IMR-90 (cell line): ENCODE measurements at regions not wholly inside any gene's neighbourhood (a gene's known extent, or its start where the extent isn't known, plus 50 kb on each side); places are given as distances from the start of the nearest gene placed in this dataset.

Experiments
- ATAC-seq: fragments of 200-7000 bp; cut with Tn5 transposase; 2 replicates; pipeline ENCODE4 v1.9.1; 2020; ENCODE audit warnings: low read depth, mild to moderate bottlenecking, moderate library complexity
- BruUV-seq: library from RNA; stranded (reverse); fragments of 400-500 nt; replicated peaks from 2 replicates; lab custom pipeline; 2021; lab: Mats Ljungman, UMichigan
- CTCF ChIA-PET: fragments of 300-600 bp; formaldehyde crosslinking; extraction: SDS; loops from one replicate; lab custom pipeline; 2021; ENCODE audit warnings: antibody characterized with exemption; lab: Yijun Ruan, JAX
- POLR2A ChIA-PET: fragments of 300-600 bp; sonication (Branson Sonifier 250); formaldehyde crosslinking; loops from one replicate; lab custom pipeline; 2022; ENCODE audit warnings: antibody characterized with exemption; ENCODE audit not compliant: unreplicated experiment; lab: Charles Lee
- DNase-seq: peaks from one replicate; pipeline ENCODE4 v3.0.0; 2013
- H2AFZ ChIP-seq: replicated peaks from 2 replicates; pipeline ENCODE3; 2013; ENCODE audit warnings: low read length, mild to moderate bottlenecking; ENCODE audit not compliant: poor library complexity
- H2AK5ac ChIP-seq: 2 replicates; pipeline ENCODE4 v1.6.1; 2013; ENCODE audit warnings: low read depth, low read length, inconsistent platforms
- H2AK9ac ChIP-seq: replicated peaks from 2 replicates; pipeline ENCODE3; 2013; ENCODE audit warnings: mild to moderate bottlenecking, low read depth, low read length, moderate library complexity; ENCODE audit not compliant: poor library complexity
- H2BK120ac ChIP-seq: 2 replicates; pipeline ENCODE4 v1.6.1; 2013; ENCODE audit warnings: low read depth, low read length, inconsistent platforms
- H2BK15ac ChIP-seq: 3 replicates; pipeline ENCODE4 v1.6.1; 2013; ENCODE audit warnings: low read depth, low read length, inconsistent platforms
- H2BK20ac ChIP-seq: 2 replicates; pipeline ENCODE4 v1.6.1; 2013; ENCODE audit warnings: low read depth, mild to moderate bottlenecking, inconsistent platforms, low read length, moderate library complexity
- H2BK5ac ChIP-seq: 2 replicates; pipeline ENCODE4 v1.6.1; 2013; ENCODE audit warnings: mild to moderate bottlenecking, low read depth, low read length, inconsistent platforms; ENCODE audit not compliant: poor library complexity, severe bottlenecking
- H3K14ac ChIP-seq: replicated peaks from 2 replicates; pipeline ENCODE4 v1.6.1; 2013; ENCODE audit warnings: low read depth, low read length, inconsistent platforms
- H3K18ac ChIP-seq: 2 replicates; pipeline ENCODE4 v1.6.1; 2013; ENCODE audit warnings: low read depth, low read length, control low read depth
- H3K23ac ChIP-seq: 2 replicates; pipeline ENCODE4 v1.6.1; 2013; ENCODE audit warnings: low read depth, low read length, inconsistent platforms
- H3K27ac ChIP-seq: 2 replicates; pipeline ENCODE4 v1.5.1; 2013; ENCODE audit warnings: mild to moderate bottlenecking, control low read depth, low read length; ENCODE audit not compliant: insufficient read depth
- H3K27me3 ChIP-seq: 2 replicates; pipeline ENCODE4 v1.6.1; 2013; ENCODE audit warnings: low read length; ENCODE audit not compliant: control insufficient read depth, insufficient read depth
- H3K36me3 ChIP-seq: 2 replicates; pipeline ENCODE4 v1.6.1; 2013; ENCODE audit warnings: low read length, mixed read lengths; ENCODE audit not compliant: control insufficient read depth, insufficient read depth
- H3K4ac ChIP-seq: 2 replicates; pipeline ENCODE4 v1.6.1; 2013; ENCODE audit warnings: low read depth, low read length, inconsistent platforms
- H3K4me1 ChIP-seq: 2 replicates; pipeline ENCODE4 v1.6.1; 2013; ENCODE audit warnings: low read length, mixed read lengths; ENCODE audit not compliant: control insufficient read depth, insufficient read depth
- H3K4me2 ChIP-seq: 2 replicates; pipeline ENCODE4 v1.6.1; 2013; ENCODE audit warnings: low read depth, mild to moderate bottlenecking, control low read depth, low read length, moderate library complexity
- H3K4me3 ChIP-seq: 2 replicates; pipeline ENCODE4 v1.5.1; 2013; ENCODE audit warnings: low read depth, mild to moderate bottlenecking, control low read depth, low read length, moderate library complexity; ENCODE audit not compliant: insufficient read depth
- H3K56ac ChIP-seq: 2 replicates; pipeline ENCODE4 v1.6.1; 2013; ENCODE audit warnings: low read length, inconsistent platforms; ENCODE audit not compliant: insufficient read depth; ENCODE audit errors: extremely low read depth
- H3K79me1 ChIP-seq, 2 experiments: 2 replicates each; pipeline ENCODE4 v1.6.1; 2013; ENCODE audit warnings: low read length in 2 of 2, inconsistent platforms in 1 of 2, low read depth in 1 of 2
- H3K9ac ChIP-seq: 2 replicates; pipeline ENCODE4 v1.6.1; 2013; ENCODE audit warnings: low read depth, low read length, control low read depth
- H3K9me1 ChIP-seq: 2 replicates; pipeline ENCODE4 v1.6.1; 2013; ENCODE audit warnings: low read length, inconsistent platforms; ENCODE audit not compliant: insufficient read depth
- H3K9me3 ChIP-seq: 2 replicates; pipeline ENCODE4 v1.6.1; 2013; ENCODE audit warnings: low read length; ENCODE audit not compliant: control insufficient read depth, insufficient read depth
- H4K20me1 ChIP-seq: 2 replicates; pipeline ENCODE4 v1.6.1; 2013; ENCODE audit warnings: low read length, inconsistent platforms; ENCODE audit not compliant: insufficient read depth
- H4K5ac ChIP-seq: 2 replicates; pipeline ENCODE4 v1.6.1; 2013; ENCODE audit warnings: mild to moderate bottlenecking, low read depth, low read length, control low read depth
- H4K8ac ChIP-seq, 2 experiments: 2 replicates each; pipeline ENCODE4 v1.6.1; 2013; ENCODE audit warnings: low read depth in 2 of 2, low read length in 2 of 2, control low read depth in 1 of 2, inconsistent platforms in 1 of 2
- H4K91ac ChIP-seq: 2 replicates; pipeline ENCODE4 v1.6.1; 2013; ENCODE audit warnings: low read depth, low read length, inconsistent platforms; ENCODE audit not compliant: insufficient read depth
- BHLHE40 ChIP-seq: fragments of 150-350 bp; IDR thresholded peaks from 2 replicates; pipeline ENCODE4 v1.6.1; 2016; ENCODE audit warnings: mild to moderate bottlenecking, low read depth, low read length
- MAFK ChIP-seq: IDR thresholded peaks from 2 replicates; pipeline ENCODE4 v1.6.1; 2012; ENCODE audit warnings: low read depth, low read length, improper control_type of control experiment
- NFE2L2 ChIP-seq: fragments of 150-350 bp; IDR thresholded peaks from 2 replicates; pipeline ENCODE4 v1.6.1; 2016; ENCODE audit warnings: low read depth, mild to moderate bottlenecking, low read length
- WGBS, 2 experiments: methylation state at CpG; one replicate each; pipeline versions ENCODE4 v1.1.5 to v1.1.7; 2013; ENCODE audit warnings: missing lambda C conversion rate in 2 of 2; ENCODE audit not compliant: insufficient read length in 1 of 2; ENCODE audit errors: extremely low coverage in 2 of 2; 5-methylcytosine and 5-hydroxymethylcytosine counted together
- dilution Hi-C: fragments of 300-500 bp; cut with HindIII; formaldehyde crosslinking; loops from one replicate; pipeline ENCODE4 v1.14.3; 2018; ENCODE audit warnings: low sequenced_read_pairs; ENCODE audit not compliant: unreplicated experiment
- in situ Hi-C: fragments of 300-500 bp; cut with MboI; formaldehyde crosslinking; loops from 3 replicates; pipeline ENCODE4 v1.14.3; 2019; ENCODE audit warnings: low sequenced_read_pairs, inconsistent platforms, mixed read lengths
- intact Hi-C: fragments of 100-400 bp; cut with micrococcal nuclease; formaldehyde crosslinking; loops from 2 replicates; pipeline ENCODE4 v1.10.0; 2022

- ATAC-seq (no peak), DNase-seq (no peak)
- no peak overlapping the region for H3K4me2 ChIP-seq
- H3K9me1 ChIP-seq = no peaks in the 10 kb centered on the region
- WGBS, 2 experiments = no CpG with 5 or more reads among the region's 2 CpGs
- no peak overlapping the region for H2BK15ac ChIP-seq
- H2AK5ac ChIP-seq = no peak overlapping the region
- H3K14ac ChIP-seq = no peak overlapping the region
- H3K56ac ChIP-seq = no peak overlapping the region
- no peak for TF ChIP-seq MAFK
- no peak for TF ChIP-seq BHLHE40
- no peak for TF ChIP-seq NFE2L2
- H3K36me3 ChIP-seq = no peaks in the 10 kb centered on the region
- no peak overlapping the region for H3K9ac ChIP-seq
- in situ Hi-C loops = no loop called here
- no peak overlapping the region for H3K23ac ChIP-seq
- H3K4ac ChIP-seq = no peak overlapping the region
- H3K79me1 ChIP-seq = no peaks in the 10 kb centered on the region
- BruUV-seq = no TSS peak
- no peak overlapping the region for H4K5ac ChIP-seq
- no peak overlapping the region for H2BK120ac ChIP-seq
- H4K20me1 ChIP-seq = no peaks in the 10 kb centered on the region
- no peak overlapping the region for H4K8ac ChIP-seq
- H3K27me3 ChIP-seq = no peaks in the 10 kb centered on the region
- H3K4me1 ChIP-seq = no peaks in the 10 kb centered on the region
- H2AK9ac ChIP-seq = no peak overlapping the region
- no peak overlapping the region for H3K27ac ChIP-seq
- H4K91ac ChIP-seq = no peak overlapping the region
- CTCF ChIA-PET = no interaction called here
- no peak overlapping the region for H3K4me3 ChIP-seq
- POLR2A ChIA-PET = no interaction called here
- no peak overlapping the region for H2BK20ac ChIP-seq
- dilution Hi-C loops = no loop called here
- H3K18ac ChIP-seq = no peak overlapping the region
- intact Hi-C loops = no loop called here
- peaks cover 10% of the 10 kb centered on the region for H3K9me3 ChIP-seq
- H2AFZ ChIP-seq = no peak overlapping the region
- no peak overlapping the region for H2BK5ac ChIP-seq
Measured at GRCh38 chr12:103105971-103106597, 148.6 kb downstream of the ASCL1 start.
